ENCODE measurements at regions not wholly inside any gene's neighbourhood (a gene's known extent, or its start where the extent isn't known, plus 50 kb on each side); places are given as distances from the start of the nearest gene placed in this dataset.
"Not testable (repeated sequence)": the region's sequence is repeated elsewhere in the genome, so short reads cannot be mapped to it uniquely, and the experiment has no call there.

- no peak for DNase-seq
Measured at GRCh38 chr15:50857763-50858162, 50.7 kb upstream of the AP4E1 start.

GRCh38 chr15:50854601-50855490 lies 53.6 kb upstream of the AP4E1 start:
- DNase-seq: no peak

- DNase-seq: no peak
Measured at GRCh38 chr15:50850003-50850402, 58.5 kb upstream of the AP4E1 start.

- no peak for DNase-seq
Measured at GRCh38 chr15:50848349-50848748, 60.1 kb upstream of the AP4E1 start.

GRCh38 chr15:50845181-50845580 lies 63.3 kb upstream of the AP4E1 start:
- DNase-seq: not testable (repeated sequence)

GRCh38 chr15:50840520-50840919 lies 68.0 kb upstream of the AP4E1 start:
- no peak for DNase-seq

GRCh38 chr15:50837256-50837770 lies 71.2 kb upstream of the AP4E1 start:
- no peak for DNase-seq

GRCh38 chr15:50830477-50831354 lies 65.2 kb upstream of the SPPL2A start:
- DNase-seq: no peak

GRCh38 chr15:50828610-50829206 lies 63.2 kb upstream of the SPPL2A start:
- DNase-seq: peak; percentile 47

GRCh38 chr15:50825946-50826345 lies 60.4 kb upstream of the SPPL2A start:
- no peak for DNase-seq

GRCh38 chr15:50824514-50824913 lies 59.0 kb upstream of the SPPL2A start:
- DNase-seq: no peak

GRCh38 chr15:50823281-50823680 lies 57.8 kb upstream of the SPPL2A start:
- DNase-seq: no peak

- no peak for DNase-seq
Measured at GRCh38 chr15:50821476-50821875, 56.0 kb upstream of the SPPL2A start.

- no peak for DNase-seq
Measured at GRCh38 chr15:50820808-50821382, 55.4 kb upstream of the SPPL2A start.

- no peak for DNase-seq
Measured at GRCh38 chr15:50819344-50819743, 53.8 kb upstream of the SPPL2A start.

- no peak for DNase-seq
Measured at GRCh38 chr15:50815958-50816590, 50.6 kb upstream of the SPPL2A start.

Data from left hindlimb (tissue), 1 donor.